Mesendoderm (in vitro differentiated cells): ENCODE measurements at regions not wholly inside any gene's neighbourhood (a gene's known extent, or its start where the extent isn't known, plus 50 kb on each side); places are given as distances from the start of the nearest gene placed in this dataset.
A peak's percentile ranks its signal among the peaks of the same experiment; 100 is the strongest.
"Not testable (repeated sequence)": the region's sequence is repeated elsewhere in the genome, so short reads cannot be mapped to it uniquely, and the experiment has no call there.

ENCODE experiments used
- DNase-seq: peaks from one replicate; pipeline ENCODE4 v3.0.0; 2013
- H2AK5ac ChIP-seq: 2 replicates; pipeline ENCODE4 v1.6.1; 2013; ENCODE audit warnings: low read length, inconsistent platforms
- H2BK120ac ChIP-seq: 2 replicates; pipeline ENCODE4 v1.6.1; 2013; ENCODE audit warnings: low read depth, mild to moderate bottlenecking, low read length, moderate library complexity, mixed read lengths
- H2BK15ac ChIP-seq: replicated peaks from 2 replicates; pipeline ENCODE4 v1.6.1; 2013; ENCODE audit warnings: low read depth, mild to moderate bottlenecking, moderate library complexity
- H2BK5ac ChIP-seq: 2 replicates; pipeline ENCODE4 v1.6.1; 2013; ENCODE audit warnings: low read length, inconsistent platforms
- H3K18ac ChIP-seq: 2 replicates; pipeline ENCODE4 v1.6.1; 2013; ENCODE audit warnings: mild to moderate bottlenecking, low read length, mixed read lengths
- H3K23ac ChIP-seq: one replicate; pipeline ENCODE4 v1.6.1; 2013; ENCODE audit warnings: low read length
- H3K27ac ChIP-seq: 2 replicates; pipeline ENCODE4 v1.5.1; 2013; ENCODE audit warnings: low read depth, mild to moderate bottlenecking, inconsistent platforms, low read length, moderate library complexity
- H3K27me3 ChIP-seq: 2 replicates; pipeline ENCODE4 v1.6.1; 2013; ENCODE audit warnings: low read length, control low read depth, mild to moderate bottlenecking, inconsistent platforms; ENCODE audit not compliant: insufficient read depth, poor library complexity
- H3K36me3 ChIP-seq: 2 replicates; pipeline ENCODE4 v1.6.1; 2013; ENCODE audit warnings: low read length, inconsistent platforms; ENCODE audit not compliant: control insufficient read depth, insufficient read depth
- H3K4ac ChIP-seq: one replicate; pipeline ENCODE4 v1.6.1; 2013; ENCODE audit warnings: low read depth, mild to moderate bottlenecking, low read length, moderate library complexity
- H3K4me1 ChIP-seq: 2 replicates; pipeline ENCODE4 v1.6.1; 2013; ENCODE audit warnings: low read depth, low read length, inconsistent platforms; ENCODE audit not compliant: control insufficient read depth
- H3K4me2 ChIP-seq: 2 replicates; pipeline ENCODE4 v1.6.1; 2013; ENCODE audit warnings: low read length
- H3K4me3 ChIP-seq: 2 replicates; pipeline ENCODE4 v1.5.1; 2013; ENCODE audit warnings: mild to moderate bottlenecking, low read length
- H3K56ac ChIP-seq: one replicate; pipeline ENCODE4 v1.6.1; 2013; ENCODE audit warnings: low read length
- H3K79me1 ChIP-seq: 2 replicates; pipeline ENCODE4 v1.6.1; 2013; ENCODE audit warnings: low read length, inconsistent platforms
- H3K79me2 ChIP-seq: 2 replicates; pipeline ENCODE4 v1.6.1; 2013; ENCODE audit warnings: mild to moderate bottlenecking, low read length; ENCODE audit not compliant: control insufficient read depth, insufficient read depth
- H3K9ac ChIP-seq: 2 replicates; pipeline ENCODE4 v1.6.1; 2013; ENCODE audit warnings: low read length, inconsistent platforms
- H4K5ac ChIP-seq: one replicate; pipeline ENCODE4 v1.6.1; 2013; ENCODE audit warnings: low read length
- H4K8ac ChIP-seq: one replicate; pipeline ENCODE4 v1.6.1; 2013; ENCODE audit warnings: low read depth, mild to moderate bottlenecking, control low read depth, low read length, moderate library complexity
- WGBS: extraction: QIAGEN DNeasy Blood & Tissue Kit; methylation state at CpG from one replicate; pipeline ENCODE4 v1.1.7; 2013; ENCODE audit warnings: low lambda C conversion rate, missing lambda C conversion rate; ENCODE audit not compliant: insufficient coverage; ENCODE audit errors: extremely low coverage; 5-methylcytosine and 5-hydroxymethylcytosine counted together

- H3K4me3 ChIP-seq: no peak overlapping the region
- H3K79me2 ChIP-seq: no peaks in the 10 kb centered on the region
- no peak overlapping the region for H2AK5ac ChIP-seq
- H2BK120ac ChIP-seq: no peak overlapping the region
- H3K27me3 ChIP-seq: no peaks in the 10 kb centered on the region
- H4K8ac ChIP-seq: no peak overlapping the region
- no peak overlapping the region for H3K18ac ChIP-seq
- H3K56ac ChIP-seq: no peak overlapping the region
- no peak overlapping the region for H3K4ac ChIP-seq
- no peak overlapping the region for H2BK5ac ChIP-seq
- no peak overlapping the region for H4K5ac ChIP-seq
- no peak for DNase-seq
- no peaks in the 10 kb centered on the region for H3K79me1 ChIP-seq
- no peak overlapping the region for H3K9ac ChIP-seq
- H3K4me1 ChIP-seq: peaks cover 3% of the 10 kb centered on the region
- H3K4me2 ChIP-seq: no peak overlapping the region
- no CpG with 5 or more reads among the region's 4 CpGs for WGBS
- no peak overlapping the region for H3K27ac ChIP-seq
- H3K36me3 ChIP-seq: no peaks in the 10 kb centered on the region
- no peak overlapping the region for H2BK15ac ChIP-seq
- H3K23ac ChIP-seq: no peak overlapping the region
Measured at GRCh38 chr12:47311568-47311967, 231.8 kb upstream of the AMIGO2 start.

- H3K27ac ChIP-seq: no peak overlapping the region
- H2BK15ac ChIP-seq: no peak overlapping the region
- H3K56ac ChIP-seq: no peak overlapping the region
- no peak overlapping the region for H3K4ac ChIP-seq
- no peak overlapping the region for H3K9ac ChIP-seq
- H4K5ac ChIP-seq: no peak overlapping the region
- H3K4me3 ChIP-seq: no peak overlapping the region
- H4K8ac ChIP-seq: no peak overlapping the region
- no peaks in the 10 kb centered on the region for H3K79me1 ChIP-seq
- no peak overlapping the region for H3K23ac ChIP-seq
- H3K4me2 ChIP-seq: no peak overlapping the region
- H2BK120ac ChIP-seq: no peak overlapping the region
- H3K18ac ChIP-seq: no peak overlapping the region
- H3K4me1 ChIP-seq: peaks cover 3% of the 10 kb centered on the region
- H3K36me3 ChIP-seq: no peaks in the 10 kb centered on the region
- H2AK5ac ChIP-seq: no peak overlapping the region
- H3K27me3 ChIP-seq: no peaks in the 10 kb centered on the region
- H2BK5ac ChIP-seq: no peak overlapping the region
- no peaks in the 10 kb centered on the region for H3K79me2 ChIP-seq
- no peak for DNase-seq
Measured at GRCh38 chr12:47311010-47311409, 231.3 kb upstream of the AMIGO2 start.

- Histone ChIP-seq H3K36me3 (no peaks in the 10 kb centered on the region), H3K27me3 (no peaks in the 10 kb centered on the region), H4K5ac (no peak overlapping the region), H2BK120ac (no peak overlapping the region), H3K23ac (no peak overlapping the region), H3K56ac (no peak overlapping the region), H2BK5ac (no peak overlapping the region), H4K8ac (no peak overlapping the region), H2BK15ac (peak overlapping the region; percentile 93), H3K79me2 (no peaks in the 10 kb centered on the region), H3K9ac (no peak overlapping the region), H3K4me1 (peaks cover 3% of the 10 kb centered on the region), H3K79me1 (no peaks in the 10 kb centered on the region), H3K4ac (no peak overlapping the region), H3K18ac (no peak overlapping the region), H2AK5ac (no peak overlapping the region), H3K4me3 (no peak overlapping the region), H3K27ac (no peak overlapping the region), H3K4me2 (no peak overlapping the region)
- DNase-seq: no peak
- no CpG with 5 or more reads among the region's 1 CpG for WGBS
Measured at GRCh38 chr12:47308672-47309071, 228.9 kb upstream of the AMIGO2 start.

- H3K9ac ChIP-seq: peak overlapping the region; percentile 31
- no peaks in the 10 kb centered on the region for H3K79me1 ChIP-seq
- H3K27me3 ChIP-seq: no peaks in the 10 kb centered on the region
- H3K79me2 ChIP-seq: no peaks in the 10 kb centered on the region
- peak overlapping the region; percentile 71 for H3K56ac ChIP-seq
- peak overlapping the region; percentile 68 for H2BK5ac ChIP-seq
- H3K4me1 ChIP-seq: peaks cover 3% of the 10 kb centered on the region
- DNase-seq: peak; percentile 85
- no peak overlapping the region for H4K5ac ChIP-seq
- peak overlapping the region; percentile 75 for H3K18ac ChIP-seq
- H3K27ac ChIP-seq: no peak overlapping the region
- peak overlapping the region; percentile 35 for H2BK120ac ChIP-seq
- H3K23ac ChIP-seq: no peak overlapping the region
- no CpG with 5 or more reads among the region's 7 CpGs for WGBS
- no peaks in the 10 kb centered on the region for H3K36me3 ChIP-seq
- no peak overlapping the region for H2BK15ac ChIP-seq
- peak overlapping the region; percentile 17 for H2AK5ac ChIP-seq
- no peak overlapping the region for H3K4me3 ChIP-seq
- no peak overlapping the region for H3K4me2 ChIP-seq
- no peak overlapping the region for H4K8ac ChIP-seq
- H3K4ac ChIP-seq: peak overlapping the region; percentile 42
Measured at GRCh38 chr12:47307680-47308399, 228.1 kb upstream of the AMIGO2 start.

GRCh38 chr12:47306773-47307679, 227.3 kb upstream of the AMIGO2 start:
- not testable (repeated sequence) for H2BK120ac ChIP-seq, H3K4me2 ChIP-seq, H3K79me2 ChIP-seq, DNase-seq, H2BK15ac ChIP-seq, H4K8ac ChIP-seq, H3K23ac ChIP-seq, H3K36me3 ChIP-seq, H3K27ac ChIP-seq, H3K27me3 ChIP-seq, H3K4me3 ChIP-seq, H3K4me1 ChIP-seq, H3K79me1 ChIP-seq, H4K5ac ChIP-seq
- Histone ChIP-seq H3K4ac (peak overlapping the region; percentile 42), H3K56ac (peak overlapping the region; percentile 71), H3K9ac (peak overlapping the region; percentile 31), H3K18ac (peak overlapping the region; percentile 75), H2BK5ac (peak overlapping the region; percentile 68), H2AK5ac (peak overlapping the region; percentile 53)
- WGBS: no CpG with 5 or more reads among the region's 25 CpGs
